ENCODE measurements at regions not wholly inside any gene's neighbourhood (a gene's known extent, or its start where the extent isn't known, plus 50 kb on each side); places are given as distances from the start of the nearest gene placed in this dataset.

- TF ChIP-seq TAF1 (IDR thresholded peaks at IDR 0.05; ENCODE audit: borderline replicate concordance, low read depth, low read length) (no peak), POLR2AphosphoS5 (IDR thresholded peaks at IDR 0.05; ENCODE audit: low read depth, low read length) (no peak), POLR2A (IDR thresholded peaks at IDR 0.05; ENCODE audit: low read depth, low read length) (no peak)
These were observed 419.3 kb upstream of the SLIT2 start for GRCh38 chr4:19832411-19832810.
